Suprapubic skin (tissue), 4 donors: ENCODE measurements at regions not wholly inside any gene's neighbourhood (a gene's known extent, or its start where the extent isn't known, plus 50 kb on each side); places are given as distances from the start of the nearest gene placed in this dataset.

Source experiments
- CTCF ChIP-seq, 2 donors: fragments of 200-600 bp in 1 of 2; fragments of 450-650 bp in 1 of 2; sonication (generic) in 1 of 2; IDR thresholded peaks; one replicate each; pipeline ENCODE4 v1.5.1; 2016 to 2019; ENCODE audit warnings: antibody characterized with exemption in 2 of 2, mild to moderate bottlenecking in 1 of 2, moderate library complexity in 1 of 2
- EP300 ChIP-seq: sonication (generic); formaldehyde crosslinking; IDR thresholded peaks from one replicate; pipeline ENCODE4 v1.6.1; 2017; ENCODE audit warnings: antibody characterized with exemption
- POLR2A ChIP-seq, 2 donors: fragments of 450-650 bp; IDR thresholded peaks; one replicate each; pipeline ENCODE4 v1.6.1; 2017; ENCODE audit warnings: antibody characterized with exemption in 2 of 2, mild to moderate bottlenecking in 2 of 2, moderate library complexity in 2 of 2
- POLR2AphosphoS5 ChIP-seq, 3 donors: sonication (generic); formaldehyde crosslinking; IDR thresholded peaks; one replicate each; pipeline ENCODE4 v1.6.1; 2017; ENCODE audit warnings: antibody characterized with exemption in 3 of 3

- TF ChIP-seq CTCF (IDR thresholded peaks at IDR 0.05) (no peak), EP300 (no peak), POLR2A (IDR thresholded peaks at IDR 0.05) (no peak), POLR2AphosphoS5 (IDR thresholded peaks at IDR 0.05) (no peak)
Observed at GRCh38 chr4:30842142-30842541, 122.0 kb downstream of the PCDH7 start.
